Activated CD4-positive, alpha-beta T cell treated with anti-CD3 and anti-CD28 coated beads, Interleukin-2, amount 50 U/mL, for 16 hours (primary cell): ENCODE measurements at regions not wholly inside any gene's neighbourhood (a gene's known extent, or its start where the extent isn't known, plus 50 kb on each side); places are given as distances from the start of the nearest gene placed in this dataset.

Experiments used
- DNase-seq: peaks from one replicate; pipeline ENCODE4 v3.0.0-alpha.2; 2020

DNA sequence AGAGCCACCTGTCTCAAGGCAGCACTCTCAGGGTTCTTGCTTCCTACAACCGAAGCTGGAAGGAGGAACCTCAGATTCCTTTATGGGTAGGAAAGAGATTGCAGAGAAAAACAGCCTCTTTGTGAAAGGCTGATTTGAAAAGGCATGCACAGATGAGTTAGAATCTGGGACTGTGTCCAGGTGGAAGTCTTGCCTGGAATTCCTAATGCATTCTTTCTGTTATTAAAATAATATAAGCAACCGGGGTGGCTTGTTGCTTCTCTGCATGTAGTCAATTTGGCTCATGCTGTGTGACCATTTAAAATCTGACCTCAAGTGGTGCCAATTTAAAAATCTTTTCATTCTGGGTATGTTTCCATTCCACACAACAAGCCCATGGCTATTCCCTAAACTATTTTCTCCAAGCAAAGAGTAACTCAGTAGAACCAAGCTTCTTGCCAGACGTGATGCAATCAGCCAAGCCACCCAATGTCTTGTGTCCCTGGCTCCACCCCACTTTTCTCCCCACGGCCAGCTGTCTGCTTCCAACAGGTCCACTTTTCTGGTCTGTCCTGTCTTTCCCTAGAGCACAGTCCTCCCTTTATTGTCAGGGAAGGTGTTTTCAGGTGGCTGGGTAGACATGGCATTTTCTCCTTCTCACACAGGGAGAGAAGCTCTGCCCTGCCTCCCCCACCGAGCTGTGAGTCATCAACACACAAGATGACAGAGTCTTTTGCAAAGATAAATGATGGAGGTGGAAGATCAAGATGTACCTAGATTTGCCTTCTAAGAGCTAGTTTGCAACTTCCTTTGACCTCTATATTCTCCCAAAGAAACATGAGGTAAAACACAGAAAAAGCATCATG lies 394.3 kb downstream of the FOXO1 start:
- no peak for DNase-seq

DNA sequence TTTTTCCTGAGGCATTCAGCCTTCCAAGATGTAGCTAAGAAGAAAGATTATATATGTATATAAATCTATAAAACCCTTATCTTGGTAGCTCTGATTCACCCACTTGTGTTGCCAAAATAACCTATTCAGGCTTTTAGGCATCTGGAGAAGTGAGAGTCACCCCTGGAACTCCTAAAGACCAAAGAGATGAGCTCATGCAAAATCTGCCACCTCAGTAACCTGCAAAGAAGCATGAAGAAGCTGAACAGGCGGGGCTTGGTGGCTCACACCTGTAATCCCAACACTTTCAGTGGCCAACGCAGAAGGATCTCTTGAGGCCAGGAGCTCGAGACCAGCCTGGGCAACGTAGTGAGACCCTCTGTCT lies 393.7 kb downstream of the FOXO1 start:
- DNase-seq = no peak

DNA sequence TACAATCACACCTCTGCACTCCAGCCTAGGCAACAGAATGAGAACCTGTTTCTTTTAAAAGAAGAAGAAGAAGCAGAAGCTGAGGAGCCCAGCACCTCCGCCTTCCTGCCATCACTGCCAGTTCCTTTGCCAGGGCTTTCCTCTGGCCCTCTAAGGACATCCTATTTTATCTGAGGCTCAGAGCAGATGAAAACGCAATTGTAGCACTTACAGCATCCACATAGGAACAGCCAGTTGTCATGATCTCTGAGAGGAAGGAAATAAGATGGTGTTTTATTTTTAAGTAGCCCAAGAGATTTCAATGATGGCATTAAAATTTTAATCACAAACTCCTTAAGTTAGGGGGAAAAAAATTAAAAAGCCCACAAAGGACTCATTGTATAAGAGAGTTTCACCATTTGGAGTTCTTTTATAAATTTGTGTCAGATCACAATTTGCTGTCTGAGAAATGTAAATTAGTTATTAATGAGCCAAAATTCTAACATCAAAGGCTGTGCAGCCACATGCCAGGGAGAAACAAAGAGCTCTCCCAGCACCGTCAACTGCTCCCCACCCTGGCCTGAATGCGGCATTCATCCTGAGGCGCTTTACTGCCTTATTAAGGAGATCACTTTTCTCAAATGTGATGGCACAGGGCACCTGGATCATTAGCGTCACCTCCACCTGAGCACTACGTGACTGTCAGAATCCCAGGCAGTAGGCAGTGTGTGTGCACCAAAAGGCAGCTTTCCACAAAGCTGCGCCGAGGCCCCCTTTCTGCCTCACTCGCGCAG lies 393.0 kb downstream of the FOXO1 start:
- DNase-seq = no peak

DNA sequence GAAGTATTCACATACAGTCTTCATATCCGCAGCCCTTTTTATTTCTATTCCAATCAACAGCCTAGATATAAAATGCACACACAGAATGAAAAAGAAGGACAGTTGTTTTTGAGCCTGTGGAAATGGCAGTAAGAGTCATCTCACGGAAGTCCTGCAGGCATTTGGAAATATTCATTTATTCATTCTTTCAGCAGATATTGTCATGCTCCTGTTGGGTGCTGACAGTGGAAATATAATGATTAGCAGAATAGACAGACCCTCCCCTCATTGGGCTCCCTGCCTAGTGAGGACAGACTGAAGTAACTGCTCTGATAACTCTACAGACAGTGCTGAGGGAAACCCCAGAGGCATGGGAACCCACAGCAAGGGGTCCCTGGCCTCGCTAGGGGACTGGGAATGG lies 392.3 kb downstream of the FOXO1 start:
- no peak for DNase-seq

DNA sequence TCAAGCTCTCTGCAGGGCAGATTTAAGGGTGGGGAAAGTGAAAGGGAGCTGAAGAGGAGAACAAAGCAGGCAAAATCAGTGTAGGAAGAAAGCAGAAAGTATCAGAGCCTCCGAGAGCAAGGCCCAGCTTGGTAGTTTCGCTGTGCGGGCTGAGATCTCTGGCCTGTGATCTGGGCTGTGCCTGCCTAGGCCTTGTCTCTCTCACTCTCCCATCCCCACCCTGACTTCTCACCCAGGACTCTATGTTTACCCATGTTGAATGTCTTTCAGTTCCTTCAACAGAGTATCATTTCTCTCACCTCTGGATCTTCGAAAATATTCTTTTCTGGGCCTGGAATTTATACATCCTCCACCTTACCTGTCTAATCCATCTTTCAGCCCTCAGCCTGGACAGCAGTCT lies 391.3 kb downstream of the FOXO1 start:
- DNase-seq = no peak

DNA sequence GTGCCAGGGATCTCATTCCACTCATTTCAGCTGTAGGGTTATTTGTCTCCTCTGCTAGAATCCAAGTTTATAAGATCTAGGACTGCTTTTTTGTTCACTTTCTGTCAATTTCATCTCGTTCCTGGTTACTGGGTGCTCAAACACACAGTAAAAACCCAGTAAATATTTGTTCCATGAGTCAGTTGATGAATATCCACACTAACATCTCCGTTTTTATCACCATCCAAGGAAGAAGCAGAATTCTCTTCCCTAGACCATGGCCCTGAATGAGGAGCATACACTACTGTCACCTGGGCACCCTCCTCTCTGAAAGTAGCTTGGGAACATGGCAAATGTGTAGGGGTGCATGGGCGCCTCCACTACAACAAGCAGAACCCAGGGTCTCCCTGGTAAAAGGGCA lies 390.8 kb downstream of the FOXO1 start:
- no peak for DNase-seq

DNA sequence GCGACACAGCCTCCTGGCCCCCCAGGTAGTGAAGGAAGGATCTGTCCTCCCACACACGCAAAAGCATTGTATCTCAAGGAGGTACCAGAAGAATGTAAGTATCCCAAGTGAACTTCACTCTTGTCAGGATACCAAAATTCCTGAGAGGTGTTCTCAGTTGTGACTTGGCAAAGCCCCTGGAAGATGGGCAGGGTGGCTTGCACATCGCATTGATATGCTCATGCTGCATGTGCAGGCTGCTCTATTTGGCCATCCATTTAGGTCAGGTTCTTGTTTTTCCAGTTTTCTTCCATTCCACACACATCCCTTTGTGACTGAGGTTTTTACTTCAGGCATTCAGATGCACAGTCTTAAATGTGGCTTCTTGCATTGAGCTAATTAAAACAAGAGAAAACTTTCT lies 382.8 kb downstream of the FOXO1 start:
- DNase-seq = no peak

DNA sequence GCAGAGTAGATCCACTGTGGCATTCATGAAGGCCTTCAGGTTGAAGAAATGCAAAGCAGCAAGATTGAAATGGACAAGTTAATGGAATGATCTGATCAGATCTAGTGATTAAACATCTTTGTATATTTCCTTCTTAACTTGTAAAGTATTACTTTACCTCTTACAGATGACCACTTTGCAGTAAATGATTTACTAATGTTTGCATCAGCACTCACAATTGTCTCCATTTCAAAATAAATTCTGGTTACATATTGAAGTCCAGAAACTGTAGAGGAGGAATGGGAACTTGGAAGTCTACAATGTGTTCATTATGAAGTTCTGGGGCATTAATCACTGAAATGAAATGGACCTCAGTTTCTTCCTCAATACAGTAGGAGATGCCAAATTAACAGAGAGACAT lies 380.8 kb downstream of the FOXO1 start:
- DNase-seq = no peak

DNA sequence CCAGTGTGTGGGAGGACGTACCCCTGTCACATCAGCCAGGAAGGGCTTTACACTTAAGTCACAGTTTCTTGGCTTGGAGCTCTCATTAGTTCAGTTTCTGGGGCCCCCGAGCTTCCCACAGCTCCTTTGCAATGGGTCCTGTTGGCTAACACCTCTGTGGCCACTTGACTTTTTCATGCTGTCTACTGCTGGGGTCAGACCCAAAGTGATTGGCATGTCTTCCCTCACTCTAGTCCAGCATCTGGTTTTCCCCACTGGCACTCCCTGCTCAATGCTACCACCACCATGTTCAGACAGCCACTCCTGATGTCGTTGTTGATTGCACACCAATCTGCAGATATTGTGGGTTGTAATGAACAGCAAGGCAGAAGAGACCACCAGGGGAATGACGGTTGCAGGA lies 379.0 kb downstream of the FOXO1 start:
- DNase-seq = no peak

DNA sequence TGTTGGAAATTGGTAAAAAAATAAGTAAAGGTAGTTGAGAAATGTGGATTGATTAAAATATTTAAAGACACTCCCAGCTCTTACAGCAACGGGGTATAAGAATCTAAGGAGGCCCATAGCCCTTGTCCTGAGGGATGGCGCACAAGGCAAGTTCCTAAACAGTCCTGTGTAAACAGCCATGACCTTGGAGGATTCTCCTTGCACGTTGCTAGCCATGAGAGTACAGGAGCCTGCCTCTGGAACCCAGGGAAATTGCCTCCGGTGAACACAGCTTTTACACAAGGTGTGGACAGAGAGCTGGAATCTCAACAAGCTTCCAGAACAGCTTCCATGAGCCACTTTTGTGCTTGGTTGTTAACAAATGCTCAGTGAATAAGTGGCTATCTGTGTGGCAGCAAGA lies 378.2 kb downstream of the FOXO1 start:
- DNase-seq = no peak

DNA sequence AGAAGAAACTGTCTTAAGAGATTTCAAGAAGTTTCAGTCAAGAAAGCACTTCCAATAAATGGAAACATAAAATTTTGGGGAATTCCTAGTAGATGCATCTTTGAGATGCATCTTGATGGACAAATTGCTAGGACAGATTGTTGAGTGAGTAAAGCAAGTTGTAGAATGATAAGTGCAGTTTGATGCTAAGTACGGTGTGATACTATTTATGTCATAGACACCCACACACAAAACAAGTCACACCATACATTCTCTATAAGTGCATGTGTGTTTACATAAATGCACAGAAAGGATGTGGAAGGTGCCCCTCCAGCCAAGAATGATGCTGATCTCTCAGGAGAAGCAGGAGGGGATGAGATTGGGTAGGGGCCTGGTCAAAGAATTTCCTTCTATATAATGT lies 375.7 kb downstream of the FOXO1 start:
- DNase-seq = no peak

DNA sequence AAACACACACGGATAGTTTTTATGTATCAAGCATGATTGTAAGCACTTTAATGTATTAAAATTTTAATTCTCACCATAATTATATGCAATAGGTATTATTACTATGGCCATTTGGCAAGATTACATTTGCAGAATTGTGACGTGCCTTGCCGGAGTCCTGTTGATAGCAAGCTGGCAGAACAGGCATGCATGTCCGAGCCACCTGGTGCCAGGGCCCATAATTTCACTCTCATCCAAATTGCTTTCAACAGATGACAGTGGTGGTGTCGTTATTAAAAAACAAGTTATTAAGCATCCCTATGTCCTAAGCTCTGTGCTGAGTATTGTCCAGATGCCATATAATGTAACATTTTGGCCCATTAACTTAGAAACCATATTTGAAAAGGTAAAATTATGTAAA lies 374.3 kb downstream of the FOXO1 start:
- DNase-seq = no peak

DNA sequence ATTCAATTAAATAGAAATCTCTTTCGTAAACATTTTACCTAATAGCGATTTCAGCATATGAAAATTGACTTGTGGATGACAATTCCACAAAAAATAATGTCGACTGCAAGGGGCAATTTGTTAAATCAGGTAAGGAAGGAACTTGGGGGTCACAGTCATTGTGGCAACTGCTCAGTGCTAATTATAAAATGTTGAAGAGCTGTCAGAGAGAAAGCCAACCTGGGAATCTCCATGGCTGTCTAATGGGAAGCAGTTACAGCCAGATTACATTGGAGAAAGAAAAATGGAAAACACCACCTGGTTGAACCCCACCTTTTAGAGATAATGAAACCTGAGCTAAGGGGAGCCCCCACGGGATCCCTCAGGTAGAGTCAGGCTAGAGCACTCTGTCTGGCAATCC lies 373.9 kb downstream of the FOXO1 start:
- no peak for DNase-seq

DNA sequence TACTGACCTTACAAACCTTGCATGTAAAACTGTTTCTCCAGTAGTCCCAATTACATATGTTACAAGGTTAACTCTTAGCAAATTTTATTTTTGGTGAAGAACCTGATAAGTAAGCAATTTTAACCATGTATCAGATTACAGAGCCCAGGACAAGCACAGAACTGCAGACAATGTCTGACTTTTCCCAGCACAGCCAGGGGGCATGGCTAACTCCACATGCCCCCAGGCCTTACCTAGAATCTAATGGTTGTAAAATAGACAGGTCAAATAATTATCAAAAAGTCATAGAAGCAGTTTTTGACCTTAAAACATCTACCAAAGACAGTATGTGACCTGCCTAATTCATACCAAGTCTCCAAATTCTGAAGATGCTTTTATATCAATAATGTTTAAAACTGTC lies 364.1 kb downstream of the FOXO1 start:
- no peak for DNase-seq

DNA sequence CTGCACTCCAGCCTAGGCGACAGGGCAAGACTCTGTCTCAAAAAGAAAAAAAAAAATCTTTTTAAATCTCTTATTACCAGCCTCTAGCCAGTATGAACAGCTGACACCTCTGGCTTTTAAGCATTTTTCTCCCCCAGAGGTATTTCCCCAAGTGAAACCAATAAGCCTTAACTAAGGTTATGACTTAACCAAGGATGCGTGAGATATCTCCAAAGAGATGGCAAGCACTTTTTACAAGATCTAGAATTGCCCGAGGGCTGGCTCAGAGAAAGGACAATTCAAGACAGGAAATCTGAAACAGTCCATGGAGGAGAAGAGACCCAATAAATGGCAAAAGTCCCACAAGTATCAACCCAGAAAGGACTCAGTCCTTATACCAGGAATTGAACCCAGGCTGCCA lies 362.1 kb downstream of the FOXO1 start:
- no peak for DNase-seq

DNA sequence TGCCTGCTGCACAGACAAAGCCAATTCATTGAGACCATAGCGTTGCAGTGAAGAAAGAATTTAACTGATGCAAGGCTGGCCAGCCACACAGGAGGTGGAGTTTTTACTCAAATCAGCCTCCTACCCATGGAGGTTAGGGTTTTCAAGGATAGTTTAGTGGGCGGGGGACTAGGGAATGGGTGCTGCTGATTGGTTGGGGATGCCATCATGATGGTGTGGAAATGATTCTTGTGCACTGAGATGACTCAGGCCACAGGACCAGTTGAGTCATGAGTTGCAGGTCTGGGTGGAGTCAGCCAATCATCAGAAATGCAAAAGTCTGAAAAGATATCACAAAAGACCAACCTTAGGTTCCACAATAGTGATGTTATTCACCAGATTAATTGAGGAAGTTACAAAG lies 359.6 kb downstream of the FOXO1 start:
- DNase-seq = peak; percentile 70

DNA sequence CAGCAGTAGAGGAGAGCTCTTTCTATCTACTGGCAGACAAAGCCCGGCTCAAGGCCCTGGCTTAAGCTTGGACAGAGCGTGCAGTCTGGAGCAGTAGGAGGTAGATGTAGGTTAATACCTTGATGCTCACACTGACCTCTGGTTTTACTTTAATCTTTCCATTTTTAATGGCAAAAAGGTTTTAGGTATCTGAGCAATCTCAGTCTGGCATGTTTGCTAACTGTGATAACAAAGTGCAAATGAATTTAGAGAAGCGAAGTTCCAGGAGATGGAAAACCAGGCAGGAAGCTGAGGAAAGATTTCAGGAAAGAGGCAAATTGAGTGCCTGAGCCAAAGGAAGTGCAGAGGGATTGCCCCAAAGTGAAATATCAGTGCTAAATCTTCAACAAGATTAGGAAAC lies 356.6 kb downstream of the FOXO1 start:
- no peak for DNase-seq

DNA sequence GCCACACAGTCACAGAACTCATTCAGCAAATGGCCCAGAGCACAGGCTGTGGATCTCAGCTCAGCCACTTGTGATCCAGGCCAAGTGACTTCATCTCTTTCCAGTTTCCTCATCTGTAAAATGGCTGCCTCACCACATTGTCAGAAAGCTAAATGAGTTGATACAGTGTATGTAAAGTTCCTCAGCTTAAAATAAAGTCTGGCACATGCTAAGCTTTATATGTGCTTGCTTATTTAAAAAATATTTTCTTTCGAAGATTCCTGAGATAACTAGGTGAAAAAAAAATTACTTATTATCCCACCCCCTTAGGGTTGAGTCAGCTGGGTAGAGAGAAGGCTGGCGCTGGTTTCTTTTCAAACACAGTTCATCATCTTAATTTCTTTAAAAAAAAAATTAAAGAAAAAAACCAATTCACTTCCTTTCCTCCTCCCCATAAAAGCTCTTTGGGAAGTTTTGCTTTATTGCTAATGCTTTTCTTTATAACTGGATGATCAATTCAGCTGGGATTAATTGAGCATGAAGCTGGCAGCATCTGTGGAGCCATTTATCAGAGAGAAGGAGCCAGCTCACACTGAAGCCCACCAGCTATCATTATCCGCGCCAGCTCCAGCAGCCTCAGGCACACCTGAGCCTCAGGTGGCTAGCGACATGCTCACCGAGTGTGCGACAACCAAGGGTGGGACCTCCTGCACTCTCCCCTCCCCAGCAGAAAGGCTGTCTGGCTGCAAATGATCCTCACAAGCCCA lies 354.9 kb downstream of the FOXO1 start:
- no peak for DNase-seq

DNA sequence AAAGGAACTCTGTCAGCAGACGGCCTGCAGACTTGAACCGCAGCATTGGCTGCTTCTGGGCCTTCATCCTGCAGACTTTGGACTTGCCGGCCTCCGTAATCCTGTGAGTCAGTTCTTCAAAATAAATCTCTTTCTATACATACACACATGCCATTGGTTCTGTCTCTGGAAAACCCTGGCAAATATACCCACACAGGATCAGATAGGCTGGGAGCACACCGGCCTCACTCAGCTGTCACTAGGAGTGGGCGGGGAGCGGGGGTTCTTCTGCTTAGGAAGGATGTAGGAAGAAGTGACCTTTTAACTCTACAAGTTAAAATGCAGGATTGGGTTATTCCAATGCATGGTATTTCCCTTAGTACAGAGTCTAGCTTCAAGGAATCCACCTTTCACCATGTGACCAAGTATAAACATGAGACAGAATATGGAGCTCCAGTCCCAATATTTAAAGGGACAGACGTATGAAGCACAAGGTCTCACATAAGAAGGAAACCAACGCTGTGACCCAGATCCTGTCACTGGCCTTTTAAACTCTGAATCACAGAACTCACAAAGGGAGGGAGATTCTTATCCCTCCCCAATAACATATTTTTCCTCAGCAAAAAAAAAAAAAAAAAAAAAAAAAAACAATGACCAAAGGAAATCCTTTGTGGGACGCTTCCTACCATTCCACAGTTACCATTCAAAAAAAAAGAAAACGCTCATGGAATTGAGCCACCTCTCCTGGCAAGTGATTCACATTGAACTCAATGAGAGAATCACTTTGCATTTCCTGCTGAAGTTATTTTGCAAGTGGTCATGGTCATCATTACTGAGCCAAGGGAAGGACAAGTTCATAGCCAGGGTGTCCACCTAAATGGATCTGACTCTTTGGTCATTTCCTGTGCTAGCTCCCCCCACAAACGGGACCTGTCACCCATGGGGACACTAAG lies 352.9 kb downstream of the FOXO1 start:
- DNase-seq = no peak

DNA sequence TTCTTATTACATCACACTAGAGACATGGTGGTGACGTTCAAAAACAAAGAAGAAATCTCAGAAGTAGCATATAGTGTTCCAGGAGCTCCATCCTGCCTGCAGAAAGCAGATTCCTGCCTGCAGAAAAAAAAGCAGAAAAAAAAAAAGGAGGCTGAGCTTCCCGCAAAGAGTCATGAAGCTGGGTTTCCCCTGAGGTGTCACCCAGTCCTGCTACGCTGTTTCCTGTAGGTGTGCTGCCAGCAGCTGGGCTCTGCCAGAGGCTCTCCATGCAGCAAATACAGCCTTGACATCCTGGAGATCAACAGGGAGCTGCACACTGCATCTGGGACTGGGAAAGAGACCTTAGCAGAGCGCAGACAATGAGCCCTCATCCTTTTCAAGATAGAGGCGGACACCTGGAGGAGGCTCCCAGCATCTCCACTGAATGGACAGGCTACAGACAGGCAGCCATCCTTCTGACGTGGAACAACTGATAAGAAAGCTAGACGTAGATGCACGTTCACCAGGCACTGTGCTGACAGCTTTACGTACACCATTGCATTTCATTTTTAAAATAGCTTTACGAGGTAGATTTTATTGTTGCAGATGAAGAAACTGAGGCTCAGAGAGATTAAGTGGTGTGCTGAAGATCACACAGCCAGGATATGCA lies 350.9 kb downstream of the FOXO1 start:
- DNase-seq = peak; percentile 57

DNA sequence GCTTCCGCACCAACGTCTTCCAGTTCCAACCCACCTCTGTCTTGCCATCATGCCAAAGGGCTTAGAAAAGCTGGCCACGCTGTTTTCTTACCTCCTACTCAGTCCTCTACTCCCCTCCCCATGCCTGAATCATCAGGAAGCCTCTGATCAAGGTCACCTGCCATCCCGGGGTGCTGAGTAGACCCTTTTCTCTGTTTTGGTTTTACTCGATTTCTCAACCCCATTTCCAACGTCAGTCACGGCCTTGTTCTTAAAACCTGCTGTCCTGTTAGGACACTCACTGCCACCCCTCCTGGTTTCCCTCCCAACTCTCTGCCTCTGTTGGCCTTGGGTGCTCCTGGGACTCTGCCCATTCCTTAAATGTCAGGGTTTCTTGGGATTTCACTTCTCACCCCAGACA lies 350.1 kb downstream of the FOXO1 start:
- peak; percentile 43 for DNase-seq

DNA sequence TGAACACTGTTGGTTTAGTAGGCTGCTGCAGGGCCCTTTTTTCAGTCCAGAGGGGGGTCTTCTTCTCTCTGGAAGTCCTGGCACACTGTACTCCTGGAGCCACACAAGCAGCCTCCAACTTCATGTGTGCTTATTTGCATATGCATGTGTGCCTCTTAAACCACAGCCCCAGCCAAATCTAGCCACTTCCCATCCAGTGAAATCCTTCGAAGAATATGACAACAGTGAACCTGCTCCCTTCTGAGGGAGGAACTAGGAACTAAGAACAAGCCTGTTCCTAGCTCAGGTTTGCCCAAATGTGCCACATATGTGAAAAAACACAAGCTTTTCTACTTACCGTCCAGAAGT lies 348.5 kb downstream of the FOXO1 start:
- DNase-seq = no peak
